ENCODE measurements at regions not wholly inside any gene's neighbourhood (a gene's known extent, or its start where the extent isn't known, plus 50 kb on each side); places are given as distances from the start of the nearest gene placed in this dataset.
"Not testable (repeated sequence)": the region's sequence is repeated elsewhere in the genome, so short reads cannot be mapped to it uniquely, and the experiment has no call there.

DNA sequence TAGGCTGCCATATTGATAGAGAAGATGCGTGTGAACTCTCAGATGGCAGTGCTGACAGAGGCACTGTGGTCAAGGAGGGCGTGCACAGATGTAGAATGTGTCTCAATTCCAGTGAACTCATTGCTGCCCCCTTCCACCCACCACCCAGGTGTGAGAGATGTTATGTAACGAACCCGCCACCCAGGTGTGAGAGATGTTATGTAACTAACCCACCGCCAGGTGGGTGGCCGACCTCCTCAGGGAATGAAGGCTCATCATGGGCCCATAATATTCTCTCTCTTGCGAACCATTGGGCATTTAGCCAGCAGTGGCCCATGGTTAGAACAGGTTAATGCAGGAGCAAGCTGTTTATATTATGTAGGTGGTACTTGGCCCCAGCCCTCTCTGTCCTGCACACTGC lies 140.4 kb upstream of the MTPN start:
- no peak overlapping the region for H3K27ac ChIP-seq (ENCODE audit: low read depth in 1 of 2, low read length in 2 of 2)
- H3K9me3 ChIP-seq (ENCODE audit: control insufficient read depth, low read length) = no peaks in the 10 kb centered on the region
- H3K27me3 ChIP-seq (ENCODE audit: control insufficient read depth in 1 of 2, insufficient read depth in 2 of 2, low read length in 1 of 2) = no peaks in the 10 kb centered on the region
- H3K4me3 ChIP-seq (ENCODE audit: low read length in 2 of 2) = no peak overlapping the region
- DNase-seq (no peak), ATAC-seq (ENCODE audit: low FRiP score) (peak; percentile 33)
- H3K36me3 ChIP-seq (ENCODE audit: control insufficient read depth in 1 of 2, insufficient read depth in 2 of 2, low read length in 1 of 2) = no peaks in the 10 kb centered on the region
- intact Hi-C loops (cut with DNase I) = no loop called here
- no peaks in the 10 kb centered on the region for H3K4me1 ChIP-seq (ENCODE audit: control insufficient read depth in 1 of 2, insufficient read depth in 2 of 2, low read length in 2 of 2)
- WGBS, 2 donors = 90 to 96% methylated on average over 7 of the region's 7 CpGs

DNA sequence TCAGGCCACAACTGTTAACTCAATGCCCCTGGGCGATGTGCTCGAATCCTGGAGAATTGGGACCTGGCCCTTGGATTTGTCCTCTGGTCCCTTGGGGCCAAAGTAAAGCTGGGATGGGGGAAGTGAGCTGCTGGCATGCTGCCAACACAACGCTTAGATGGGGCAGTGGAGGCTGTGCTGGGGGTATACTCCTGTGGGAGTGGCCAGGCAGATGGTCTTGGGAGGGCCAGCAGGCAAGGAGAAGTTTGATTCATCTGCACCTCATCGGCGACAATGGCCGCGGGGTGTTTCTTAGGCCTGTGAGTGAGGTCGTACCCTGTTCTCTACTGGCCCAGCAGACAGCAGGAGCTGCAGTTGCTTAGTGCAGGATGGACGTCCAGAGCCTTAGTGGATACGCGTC lies 139.0 kb upstream of the MTPN start:
- no peak for ATAC-seq (ENCODE audit: low FRiP score)
- H3K9me3 ChIP-seq (ENCODE audit: control insufficient read depth, low read length) = no peaks in the 10 kb centered on the region
- H3K27ac ChIP-seq (ENCODE audit: low read depth in 1 of 2, low read length in 2 of 2) = no peak overlapping the region
- no peak for DNase-seq
- H3K4me3 ChIP-seq (ENCODE audit: low read length in 2 of 2) = no peak overlapping the region
- no peaks in the 10 kb centered on the region for H3K27me3 ChIP-seq (ENCODE audit: control insufficient read depth in 1 of 2, insufficient read depth in 2 of 2, low read length in 1 of 2)
- intact Hi-C loops (cut with DNase I) = no loop called here
- 81 to 85% methylated on average over 11 of the region's 11 CpGs for WGBS, 2 donors
- no peaks in the 10 kb centered on the region for H3K4me1 ChIP-seq (ENCODE audit: control insufficient read depth in 1 of 2, insufficient read depth in 2 of 2, low read length in 2 of 2)
- no peaks in the 10 kb centered on the region for H3K36me3 ChIP-seq (ENCODE audit: control insufficient read depth in 1 of 2, insufficient read depth in 2 of 2, low read length in 1 of 2)

DNA sequence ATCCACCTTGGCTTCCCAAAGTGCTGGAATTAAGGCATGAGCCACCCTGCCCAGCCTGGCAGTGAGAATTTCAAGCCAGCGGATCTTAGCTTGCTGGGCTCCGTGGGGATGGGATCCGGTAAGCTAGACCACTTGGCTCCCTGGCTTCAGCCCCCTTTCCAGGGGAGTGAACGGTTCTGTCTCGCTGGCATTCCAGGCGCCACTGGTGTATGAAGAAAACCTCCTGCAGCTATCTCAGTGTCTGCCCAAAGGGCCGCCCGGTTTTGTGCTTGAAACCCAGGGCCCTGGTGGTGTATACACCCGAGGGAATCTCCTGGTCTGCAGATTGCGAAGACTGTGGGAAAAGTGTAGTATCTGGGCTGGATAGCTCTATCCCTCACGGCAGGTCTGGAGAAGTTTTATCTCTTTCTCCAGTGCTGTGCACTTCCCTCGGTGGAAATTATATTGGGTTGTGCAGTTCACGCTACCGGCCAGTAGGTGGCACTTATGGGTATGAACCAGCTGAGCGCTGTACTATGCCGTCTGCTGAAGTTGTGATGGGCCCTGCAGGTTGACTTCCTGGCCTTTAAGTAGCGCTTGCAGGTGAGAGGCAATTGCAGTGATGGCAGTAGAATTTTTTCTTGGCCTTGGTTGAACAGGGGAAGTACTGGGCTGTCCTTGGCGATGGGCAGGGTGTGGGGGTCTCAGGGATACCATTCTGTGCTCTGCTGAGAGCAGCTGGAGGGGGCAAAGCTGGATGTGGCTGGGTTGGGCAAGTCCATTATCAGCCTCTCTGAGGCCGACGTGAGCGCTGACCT lies 138.0 kb upstream of the MTPN start:
- intact Hi-C loops (cut with DNase I) = no loop called here
- Histone ChIP-seq H3K36me3 (ENCODE audit: control insufficient read depth in 1 of 2, insufficient read depth in 2 of 2, low read length in 1 of 2) (no peaks in the 10 kb centered on the region), H3K4me1 (ENCODE audit: control insufficient read depth in 1 of 2, insufficient read depth in 2 of 2, low read length in 2 of 2) (no peaks in the 10 kb centered on the region), H3K27ac (ENCODE audit: low read depth in 1 of 2, low read length in 2 of 2) (no peak overlapping the region), H3K9me3 (ENCODE audit: control insufficient read depth, low read length) (no peaks in the 10 kb centered on the region), H3K27me3 (ENCODE audit: control insufficient read depth in 1 of 2, insufficient read depth in 2 of 2, low read length in 1 of 2) (no peaks in the 10 kb centered on the region), H3K4me3 (ENCODE audit: low read length in 2 of 2) (no peak overlapping the region)
- ATAC-seq (ENCODE audit: low FRiP score) = peak; percentile 54
- WGBS, 2 donors = 53 to 58% methylated on average over 21 of the region's 21 CpGs
- DNase-seq = no peak

DNA sequence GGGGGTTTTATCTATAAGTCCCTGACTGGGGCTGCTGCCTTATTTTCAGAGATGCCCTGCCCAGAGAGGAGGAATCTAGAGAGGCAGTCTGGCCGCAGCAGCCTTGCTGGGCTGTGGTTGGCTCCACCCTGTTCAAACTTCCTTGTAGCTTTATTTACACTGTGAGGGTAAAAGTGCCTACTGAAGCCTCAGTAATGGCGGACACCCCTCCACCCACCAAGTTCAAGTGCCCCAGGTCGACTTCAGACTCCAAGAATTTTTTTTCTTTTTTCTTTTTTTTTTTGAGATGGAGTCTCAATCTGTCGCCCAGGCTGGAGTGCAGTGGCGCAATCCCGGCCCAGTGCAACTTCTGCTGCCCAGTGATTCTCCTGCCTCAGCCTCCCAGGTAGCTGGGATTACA lies 137.3 kb upstream of the MTPN start:
- not testable (repeated sequence) for ATAC-seq (ENCODE audit: low FRiP score)

DNA sequence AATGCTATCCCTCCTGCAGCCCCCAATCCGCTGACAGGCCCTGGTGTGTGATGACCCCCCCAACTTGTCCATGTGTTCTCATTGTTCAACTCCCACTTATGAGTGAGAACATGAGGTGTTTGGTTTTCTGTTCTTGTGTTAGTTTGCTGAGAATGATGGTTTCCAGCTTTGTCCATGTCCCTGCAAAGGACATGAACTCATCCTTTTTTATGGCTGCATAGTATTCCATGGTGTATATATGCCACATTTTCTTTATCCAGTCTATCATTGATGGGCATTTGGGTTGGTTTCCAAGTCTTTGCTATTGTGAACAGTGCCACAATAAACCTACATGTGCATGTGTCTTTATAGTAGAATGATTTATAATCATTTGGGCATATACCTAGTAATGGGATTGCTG lies 131.9 kb upstream of the MTPN start:
- 39 to 78% methylated on average over 1 of the region's 1 CpG for WGBS, 2 donors
- H3K27me3 ChIP-seq (ENCODE audit: control insufficient read depth in 1 of 2, insufficient read depth in 2 of 2, low read length in 1 of 2); intact Hi-C loops (cut with DNase I); ATAC-seq (ENCODE audit: low FRiP score); H3K4me3 ChIP-seq (ENCODE audit: low read length in 2 of 2); H3K36me3 ChIP-seq (ENCODE audit: control insufficient read depth in 1 of 2, insufficient read depth in 2 of 2, low read length in 1 of 2); H3K4me1 ChIP-seq (ENCODE audit: control insufficient read depth in 1 of 2, insufficient read depth in 2 of 2, low read length in 2 of 2); H3K9me3 ChIP-seq (ENCODE audit: control insufficient read depth, low read length); H3K27ac ChIP-seq (ENCODE audit: low read depth in 1 of 2, low read length in 2 of 2); DNase-seq: not testable (repeated sequence)

More for the DNA sequence above, 137.3 kb upstream of the MTPN start:
- intact Hi-C loops (cut with DNase I); H3K4me1 ChIP-seq (ENCODE audit: control insufficient read depth in 1 of 2, insufficient read depth in 2 of 2, low read length in 2 of 2); H3K27ac ChIP-seq (ENCODE audit: low read depth in 1 of 2, low read length in 2 of 2); H3K36me3 ChIP-seq (ENCODE audit: control insufficient read depth in 1 of 2, insufficient read depth in 2 of 2, low read length in 1 of 2); H3K27me3 ChIP-seq (ENCODE audit: control insufficient read depth in 1 of 2, insufficient read depth in 2 of 2, low read length in 1 of 2); H3K9me3 ChIP-seq (ENCODE audit: control insufficient read depth, low read length); H3K4me3 ChIP-seq (ENCODE audit: low read length in 2 of 2); DNase-seq: not testable (repeated sequence)
- WGBS, 2 donors = 77 to 82% methylated on average over 6 of the region's 6 CpGs

DNA sequence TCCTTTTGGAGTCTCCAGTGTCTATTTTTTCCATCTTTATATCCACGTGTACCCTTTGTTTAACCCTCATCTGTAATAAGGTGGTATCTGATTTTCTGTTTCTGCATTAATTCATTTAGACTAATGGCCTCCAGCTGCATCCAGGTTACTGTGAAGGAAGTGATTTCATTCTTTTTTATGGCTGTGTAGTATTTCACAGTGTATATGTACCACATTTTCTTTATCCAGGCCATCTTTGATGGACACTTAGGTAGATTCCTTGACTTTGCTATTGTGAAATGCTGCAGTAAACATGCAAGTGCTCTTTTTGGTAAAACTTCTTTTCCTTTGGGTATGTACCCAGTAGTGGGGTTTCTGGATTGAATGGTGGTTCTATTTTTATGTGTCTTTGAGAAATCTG lies 128.0 kb upstream of the MTPN start:
- no peaks in the 10 kb centered on the region for H3K9me3 ChIP-seq (ENCODE audit: control insufficient read depth, low read length)
- ATAC-seq (ENCODE audit: low FRiP score) (no peak), DNase-seq (no peak)
- H3K36me3 ChIP-seq (ENCODE audit: control insufficient read depth in 1 of 2, insufficient read depth in 2 of 2, low read length in 1 of 2) = no peaks in the 10 kb centered on the region
- intact Hi-C loops (cut with DNase I) = no loop called here
- no peak overlapping the region for H3K4me3 ChIP-seq (ENCODE audit: low read length in 2 of 2)
- H3K27ac ChIP-seq (ENCODE audit: low read depth in 1 of 2, low read length in 2 of 2) = no peak overlapping the region
- H3K27me3 ChIP-seq (ENCODE audit: control insufficient read depth in 1 of 2, insufficient read depth in 2 of 2, low read length in 1 of 2) = no peaks in the 10 kb centered on the region
- no peaks in the 10 kb centered on the region for H3K4me1 ChIP-seq (ENCODE audit: control insufficient read depth in 1 of 2, insufficient read depth in 2 of 2, low read length in 2 of 2)
- 70 to 82% methylated on average over 1 of the region's 1 CpG for WGBS, 2 donors

DNA sequence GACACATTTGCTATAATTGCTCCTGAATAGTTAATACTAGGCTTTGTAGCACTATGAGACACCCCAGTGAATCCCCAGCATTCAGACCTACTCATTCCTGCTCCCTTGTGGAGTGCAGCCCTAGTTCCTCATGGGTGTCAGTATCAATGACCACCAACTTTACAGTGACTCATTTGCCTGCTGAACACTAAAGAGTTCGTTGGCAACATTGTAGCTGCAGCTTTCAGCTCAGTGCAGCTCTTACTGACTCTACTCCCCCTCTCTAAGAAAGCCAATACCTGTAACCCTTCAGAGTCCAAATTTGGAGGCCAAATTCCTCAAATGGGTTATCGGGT lies 127.1 kb upstream of the MTPN start:
- WGBS, 2 donors = 64 to 66% methylated on average over 2 of the region's 2 CpGs
- no peak for ATAC-seq (ENCODE audit: low FRiP score)
- no peak for DNase-seq

DNA sequence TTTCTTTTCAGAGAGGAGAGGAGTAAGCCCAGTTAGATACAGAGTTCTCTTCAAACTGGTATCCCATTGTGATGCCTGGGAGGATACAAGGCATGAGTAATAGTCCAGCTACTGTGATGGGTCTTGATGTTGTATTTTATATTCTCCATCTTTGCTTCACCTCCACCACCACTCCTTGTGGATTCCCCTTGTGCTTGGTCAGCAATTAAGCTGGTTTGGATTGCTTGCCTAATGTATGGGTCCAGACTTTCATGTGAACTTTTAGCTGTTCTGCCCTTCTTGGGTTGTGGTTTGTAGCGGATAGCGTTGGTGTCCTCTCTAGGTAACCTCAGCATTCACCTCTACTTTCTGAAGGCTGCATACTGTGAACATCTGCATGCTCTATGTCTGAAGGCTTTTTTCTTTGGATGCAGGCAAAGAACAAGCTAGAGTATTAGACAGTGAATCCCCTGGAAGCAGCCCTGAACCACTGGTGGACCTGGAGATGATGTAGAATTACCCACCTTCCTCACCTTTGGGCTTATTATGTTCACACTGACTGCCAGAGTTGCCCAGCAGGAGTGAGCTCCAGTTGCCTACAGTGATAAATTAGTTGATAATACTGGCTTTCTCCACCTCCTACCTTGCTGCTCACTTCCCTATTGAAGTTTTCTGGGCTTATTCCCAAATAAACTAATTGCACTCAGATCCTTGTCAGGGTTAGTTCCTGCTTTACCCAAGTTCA lies 126.5 kb upstream of the MTPN start:
- H3K9me3 ChIP-seq (ENCODE audit: control insufficient read depth, low read length) = no peaks in the 10 kb centered on the region
- WGBS, 2 donors = 72 to 94% methylated on average over 2 of the region's 2 CpGs
- no peaks in the 10 kb centered on the region for H3K4me1 ChIP-seq (ENCODE audit: control insufficient read depth in 1 of 2, insufficient read depth in 2 of 2, low read length in 2 of 2)
- H3K4me3 ChIP-seq (ENCODE audit: low read length in 2 of 2) = no peak overlapping the region
- intact Hi-C loops (cut with DNase I) = no loop called here
- no peak for ATAC-seq (ENCODE audit: low FRiP score)
- H3K36me3 ChIP-seq (ENCODE audit: control insufficient read depth in 1 of 2, insufficient read depth in 2 of 2, low read length in 1 of 2) = no peaks in the 10 kb centered on the region
- no peak for DNase-seq
- no peak overlapping the region for H3K27ac ChIP-seq (ENCODE audit: low read depth in 1 of 2, low read length in 2 of 2)
- no peaks in the 10 kb centered on the region for H3K27me3 ChIP-seq (ENCODE audit: control insufficient read depth in 1 of 2, insufficient read depth in 2 of 2, low read length in 1 of 2)

More for the DNA sequence above, 127.1 kb upstream of the MTPN start:
- Histone ChIP-seq H3K27ac (ENCODE audit: low read depth in 1 of 2, low read length in 2 of 2) (no peak overlapping the region), H3K4me1 (ENCODE audit: control insufficient read depth in 1 of 2, insufficient read depth in 2 of 2, low read length in 2 of 2) (no peaks in the 10 kb centered on the region), H3K4me3 (ENCODE audit: low read length in 2 of 2) (no peak overlapping the region), H3K9me3 (ENCODE audit: control insufficient read depth, low read length) (no peaks in the 10 kb centered on the region), H3K27me3 (ENCODE audit: control insufficient read depth in 1 of 2, insufficient read depth in 2 of 2, low read length in 1 of 2) (no peaks in the 10 kb centered on the region), H3K36me3 (ENCODE audit: control insufficient read depth in 1 of 2, insufficient read depth in 2 of 2, low read length in 1 of 2) (no peaks in the 10 kb centered on the region)
- intact Hi-C loops (cut with DNase I) = no loop called here

DNA sequence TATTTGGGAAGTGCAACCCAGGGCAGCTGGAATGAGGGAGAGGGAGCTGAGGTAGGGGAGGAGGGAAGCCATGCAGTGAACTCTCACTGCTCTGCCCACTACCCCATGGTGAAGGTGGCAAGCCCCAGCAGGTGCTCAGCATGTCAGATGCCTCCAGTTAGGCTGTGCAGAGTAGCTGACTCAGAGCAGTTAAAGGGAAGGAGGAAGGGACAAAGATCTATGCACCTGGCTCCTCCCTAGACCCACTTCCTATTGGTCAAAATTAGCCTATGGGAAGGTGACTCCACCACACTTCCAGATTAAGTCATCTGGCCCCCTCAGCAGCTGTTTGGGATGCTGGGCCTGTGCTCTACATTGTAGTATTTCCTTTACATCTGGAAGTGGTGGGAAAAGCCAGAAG lies 125.7 kb upstream of the MTPN start:
- H3K27me3 ChIP-seq (ENCODE audit: control insufficient read depth in 1 of 2, insufficient read depth in 2 of 2, low read length in 1 of 2) = no peaks in the 10 kb centered on the region
- no peaks in the 10 kb centered on the region for H3K4me1 ChIP-seq (ENCODE audit: control insufficient read depth in 1 of 2, insufficient read depth in 2 of 2, low read length in 2 of 2)
- H3K36me3 ChIP-seq (ENCODE audit: control insufficient read depth in 1 of 2, insufficient read depth in 2 of 2, low read length in 1 of 2) = no peaks in the 10 kb centered on the region
- intact Hi-C loops (cut with DNase I) = no loop called here
- no peak for DNase-seq
- H3K9me3 ChIP-seq (ENCODE audit: control insufficient read depth, low read length) = no peaks in the 10 kb centered on the region
- peak; percentile 38 for ATAC-seq (ENCODE audit: low FRiP score)
- H3K27ac ChIP-seq (ENCODE audit: low read depth in 1 of 2, low read length in 2 of 2) = no peak overlapping the region
- no peak overlapping the region for H3K4me3 ChIP-seq (ENCODE audit: low read length in 2 of 2)

All from aorta (tissue), 5 donors.